ENCODE measurements at regions not wholly inside any gene's neighbourhood (a gene's known extent, or its start where the extent isn't known, plus 50 kb on each side); places are given as distances from the start of the nearest gene placed in this dataset.

GRCh38 chr2:120480346-120480902 lies 134.5 kb downstream of the INHBB start:
- DNase-seq (ENCODE audit: extremely low read depth, low read depth) = no peak
- H3K4me3 ChIP-seq (replicated peaks; ENCODE audit: low read depth, low read length) = no peak overlapping the region
- no peak for TF ChIP-seq CTCF (IDR thresholded peaks at IDR 0.05; ENCODE audit: low read depth, low read length, missing control alignments)

GRCh38 chr2:120480903-120481445 lies 135.0 kb downstream of the INHBB start:
- no peak overlapping the region for H3K4me3 ChIP-seq (replicated peaks; ENCODE audit: low read depth, low read length)
- DNase-seq (ENCODE audit: extremely low read depth, low read depth) = no peak
- TF ChIP-seq CTCF (IDR thresholded peaks at IDR 0.05; ENCODE audit: low read depth, low read length, missing control alignments) = no peak

- no peak for TF ChIP-seq CTCF (IDR thresholded peaks at IDR 0.05; ENCODE audit: low read depth, low read length, missing control alignments)
- no peak for DNase-seq (ENCODE audit: extremely low read depth, low read depth)
- H3K4me3 ChIP-seq (replicated peaks; ENCODE audit: low read depth, low read length) = no peak overlapping the region
These were observed 135.7 kb downstream of the INHBB start for GRCh38 chr2:120481446-120482194.

GRCh38 chr2:120482334-120482733 lies 136.4 kb downstream of the INHBB start:
- DNase-seq (ENCODE audit: extremely low read depth, low read depth) = no peak
- TF ChIP-seq CTCF (IDR thresholded peaks at IDR 0.05; ENCODE audit: low read depth, low read length, missing control alignments) = no peak
- no peak overlapping the region for H3K4me3 ChIP-seq (replicated peaks; ENCODE audit: low read depth, low read length)

GRCh38 chr2:120483355-120483754 lies 137.4 kb downstream of the INHBB start:
- no peak overlapping the region for H3K4me3 ChIP-seq (replicated peaks; ENCODE audit: low read depth, low read length)
- DNase-seq (ENCODE audit: extremely low read depth, low read depth) = no peak
- no peak for TF ChIP-seq CTCF (IDR thresholded peaks at IDR 0.05; ENCODE audit: low read depth, low read length, missing control alignments)

GRCh38 chr2:120485096-120485495 lies 139.2 kb downstream of the INHBB start:
- DNase-seq (ENCODE audit: extremely low read depth, low read depth) = no peak
- H3K4me3 ChIP-seq (replicated peaks; ENCODE audit: low read depth, low read length) = no peak overlapping the region
- no peak for TF ChIP-seq CTCF (IDR thresholded peaks at IDR 0.05; ENCODE audit: low read depth, low read length, missing control alignments)

All from HFF-Myc (cell line).